ENCODE measurements at regions not wholly inside any gene's neighbourhood (a gene's known extent, or its start where the extent isn't known, plus 50 kb on each side); places are given as distances from the start of the nearest gene placed in this dataset.

GRCh38 chr2:59665021-59665420, 888.4 kb downstream of the BCL11A start:
- no peak for TF ChIP-seq POLR2A (IDR thresholded peaks at IDR 0.05)
- TF ChIP-seq EP300 (IDR thresholded peaks at IDR 0.05): no peak
- TF ChIP-seq POLR2AphosphoS5 (IDR thresholded peaks at IDR 0.05): no peak
- TF ChIP-seq CTCF (IDR thresholded peaks at IDR 0.05): no peak
- no peaks in the 10 kb centered on the region for H3K9me3 ChIP-seq
- H3K4me3 ChIP-seq: no peak overlapping the region
- no peak for DNase-seq (ENCODE audit: low spot score in 2 of 2)
- no peaks in the 10 kb centered on the region for H3K36me3 ChIP-seq
- H3K4me1 ChIP-seq: no peaks in the 10 kb centered on the region
- no peak overlapping the region for H3K27ac ChIP-seq
- WGBS: 92% methylated on average over 9 of the region's 10 CpGs
- H3K27me3 ChIP-seq: no peaks in the 10 kb centered on the region

DNA sequence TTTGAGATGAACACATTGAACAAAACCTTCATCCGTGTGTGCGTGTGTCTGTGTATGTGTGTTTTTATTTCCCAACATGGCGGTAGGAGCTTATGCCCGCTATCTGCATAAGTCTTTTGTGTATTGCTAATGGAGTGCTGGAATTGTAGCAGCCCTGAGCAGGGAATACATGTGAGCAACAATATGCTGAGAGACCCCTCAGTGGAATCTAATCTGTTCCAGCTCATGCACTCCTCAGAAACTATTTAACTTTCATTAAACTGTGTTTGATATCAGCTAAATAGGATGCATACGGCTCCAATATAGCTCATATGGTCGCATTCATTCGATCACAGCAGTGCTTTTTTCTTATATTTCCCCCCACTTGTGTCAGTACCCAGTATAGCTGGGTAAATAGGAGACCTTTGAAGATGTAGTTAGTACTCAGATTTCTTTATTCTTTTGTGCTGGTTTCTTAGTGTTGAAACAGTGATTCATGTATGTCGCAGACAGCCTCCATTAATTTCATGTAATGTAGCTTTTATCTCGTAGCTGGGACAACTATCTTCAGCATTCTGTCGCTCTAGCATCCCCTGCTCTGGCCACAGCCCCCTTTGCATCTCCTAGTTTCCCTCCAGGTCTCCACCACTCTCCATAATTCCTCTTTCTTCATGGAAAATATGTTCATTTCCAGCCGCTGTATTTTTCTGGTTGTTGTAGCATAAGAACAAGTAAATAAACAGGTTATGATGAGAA, 891.2 kb downstream of the BCL11A start:
- WGBS: 80% methylated on average over 11 of the region's 11 CpGs
- no peaks in the 10 kb centered on the region for H3K36me3 ChIP-seq
- TF ChIP-seq CTCF (IDR thresholded peaks at IDR 0.05) (no peak), POLR2A (IDR thresholded peaks at IDR 0.05) (no peak), POLR2AphosphoS5 (IDR thresholded peaks at IDR 0.05) (no peak), EP300 (IDR thresholded peaks at IDR 0.05) (no peak)
- no peaks in the 10 kb centered on the region for H3K4me1 ChIP-seq
- no peak overlapping the region for H3K4me3 ChIP-seq
- no peaks in the 10 kb centered on the region for H3K27me3 ChIP-seq
- no peak overlapping the region for H3K27ac ChIP-seq
- H3K9me3 ChIP-seq: no peaks in the 10 kb centered on the region
- DNase-seq (ENCODE audit: low spot score in 2 of 2): no peak

- WGBS: 89% methylated on average over 4 of the region's 4 CpGs
- H3K36me3 ChIP-seq: no peaks in the 10 kb centered on the region
- no peak for DNase-seq (ENCODE audit: low spot score in 2 of 2)
- TF ChIP-seq EP300 (IDR thresholded peaks at IDR 0.05) (no peak), POLR2A (IDR thresholded peaks at IDR 0.05) (no peak), CTCF (IDR thresholded peaks at IDR 0.05) (no peak), POLR2AphosphoS5 (IDR thresholded peaks at IDR 0.05) (no peak)
- H3K27ac ChIP-seq: no peak overlapping the region
- H3K4me1 ChIP-seq: no peaks in the 10 kb centered on the region
- no peaks in the 10 kb centered on the region for H3K9me3 ChIP-seq
- H3K4me3 ChIP-seq: no peak overlapping the region
- no peaks in the 10 kb centered on the region for H3K27me3 ChIP-seq
Observed at GRCh38 chr2:59660262-59660661, 893.2 kb downstream of the BCL11A start.

GRCh38 chr2:59658906-59659635, 894.4 kb downstream of the BCL11A start:
- Histone ChIP-seq H3K36me3 (no peaks in the 10 kb centered on the region), H3K4me1 (no peaks in the 10 kb centered on the region), H3K9me3 (no peaks in the 10 kb centered on the region), H3K27ac (no peak overlapping the region), H3K4me3 (no peak overlapping the region), H3K27me3 (no peaks in the 10 kb centered on the region)
- WGBS: 57% methylated on average over 7 of the region's 7 CpGs
- DNase-seq (ENCODE audit: low spot score in 2 of 2): no peak
- TF ChIP-seq POLR2AphosphoS5 (IDR thresholded peaks at IDR 0.05) (no peak), EP300 (IDR thresholded peaks at IDR 0.05) (no peak), CTCF (IDR thresholded peaks at IDR 0.05) (no peak), POLR2A (IDR thresholded peaks at IDR 0.05) (no peak)

- no peaks in the 10 kb centered on the region for H3K9me3 ChIP-seq
- no peak overlapping the region for H3K4me3 ChIP-seq
- 92% methylated on average over 9 of the region's 9 CpGs for WGBS
- no peaks in the 10 kb centered on the region for H3K27me3 ChIP-seq
- H3K4me1 ChIP-seq: no peaks in the 10 kb centered on the region
- no peaks in the 10 kb centered on the region for H3K36me3 ChIP-seq
- H3K27ac ChIP-seq: no peak overlapping the region
- DNase-seq (ENCODE audit: low spot score in 2 of 2): no peak
- TF ChIP-seq EP300 (IDR thresholded peaks at IDR 0.05): no peak
- TF ChIP-seq POLR2A (IDR thresholded peaks at IDR 0.05): no peak
- TF ChIP-seq CTCF (IDR thresholded peaks at IDR 0.05): no peak
- no peak for TF ChIP-seq POLR2AphosphoS5 (IDR thresholded peaks at IDR 0.05)
Observed at GRCh38 chr2:59655809-59656208, 897.6 kb downstream of the BCL11A start.
